ENCODE measurements at regions not wholly inside any gene's neighbourhood (a gene's known extent, or its start where the extent isn't known, plus 50 kb on each side); places are given as distances from the start of the nearest gene placed in this dataset.

DNA sequence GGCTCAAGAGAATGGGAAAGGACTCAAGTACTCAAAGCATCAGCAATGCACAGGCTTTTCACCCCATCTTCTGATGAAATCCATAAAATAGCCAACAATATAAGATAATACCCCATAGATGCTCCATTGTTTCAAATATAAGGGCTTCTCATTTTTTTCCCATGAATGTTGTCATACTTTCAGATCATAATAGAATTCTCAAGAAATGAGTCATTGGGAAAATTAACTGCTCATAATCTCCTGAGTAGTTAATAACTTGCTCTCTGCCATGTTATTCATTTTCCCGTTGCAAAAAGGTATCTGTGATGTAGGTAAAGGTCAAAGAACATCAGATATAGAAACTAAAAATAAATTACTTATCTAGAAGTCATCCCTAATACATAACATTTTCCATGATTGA lies 121.9 kb downstream of the NSUN3 start:
- no peak for FAIRE-seq
- no peak overlapping the region for H3K4me2 ChIP-seq (ENCODE audit: insufficient read depth in 1 of 2, low read depth in 2 of 2, low read length in 2 of 2)
- TF ChIP-seq, protein P1, sequence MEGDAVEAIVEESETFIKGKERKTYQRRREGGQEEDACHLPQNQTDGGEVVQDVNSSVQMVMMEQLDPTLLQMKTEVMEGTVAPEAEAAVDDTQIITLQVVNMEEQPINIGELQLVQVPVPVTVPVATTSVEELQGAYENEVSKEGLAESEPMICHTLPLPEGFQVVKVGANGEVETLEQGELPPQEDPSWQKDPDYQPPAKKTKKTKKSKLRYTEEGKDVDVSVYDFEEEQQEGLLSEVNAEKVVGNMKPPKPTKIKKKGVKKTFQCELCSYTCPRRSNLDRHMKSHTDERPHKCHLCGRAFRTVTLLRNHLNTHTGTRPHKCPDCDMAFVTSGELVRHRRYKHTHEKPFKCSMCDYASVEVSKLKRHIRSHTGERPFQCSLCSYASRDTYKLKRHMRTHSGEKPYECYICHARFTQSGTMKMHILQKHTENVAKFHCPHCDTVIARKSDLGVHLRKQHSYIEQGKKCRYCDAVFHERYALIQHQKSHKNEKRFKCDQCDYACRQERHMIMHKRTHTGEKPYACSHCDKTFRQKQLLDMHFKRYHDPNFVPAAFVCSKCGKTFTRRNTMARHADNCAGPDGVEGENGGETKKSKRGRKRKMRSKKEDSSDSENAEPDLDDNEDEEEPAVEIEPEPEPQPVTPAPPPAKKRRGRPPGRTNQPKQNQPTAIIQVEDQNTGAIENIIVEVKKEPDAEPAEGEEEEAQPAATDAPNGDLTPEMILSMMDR (IDR thresholded peaks at IDR 0.05; ENCODE audit: control extremely low read depth in 1 of 3, insufficient read depth in 1 of 3, low read depth in 1 of 3, low read length in 3 of 3), result no peak
- TF ChIP-seq KDM1A (IDR thresholded peaks at IDR 0.05; ENCODE audit: borderline replicate concordance, low read length) (no peak), BCL11A (IDR thresholded peaks at IDR 0.05; ENCODE audit: low read depth in 2 of 2, low read length in 2 of 2) (no peak), EZH2 (IDR thresholded peaks at IDR 0.05; ENCODE audit: low read depth, low read length, severe bottlenecking) (no peak), SIRT6 (IDR thresholded peaks at IDR 0.05; ENCODE audit: low read length) (no peak), CEBPB (IDR thresholded peaks at IDR 0.05; ENCODE audit: low read depth, low read length) (no peak), NRF1 (IDR thresholded peaks at IDR 0.05; ENCODE audit: low read depth, low read length) (no peak), GTF2F1 (IDR thresholded peaks at IDR 0.05; ENCODE audit: borderline replicate concordance, low read depth, low read length) (no peak), CBX8 (IDR thresholded peaks at IDR 0.05; ENCODE audit: borderline replicate concordance, low read depth, low read length) (no peak), HDAC6 (IDR thresholded peaks at IDR 0.05; ENCODE audit: low read depth, low read length) (no peak), POLR2AphosphoS5 (IDR thresholded peaks at IDR 0.05; ENCODE audit: low read depth, low read length) (no peak), POLR2A (IDR thresholded peaks at IDR 0.05; ENCODE audit: control extremely low read depth in 1 of 2, low read depth in 2 of 2, low read length in 2 of 2) (no peak)
- TF ChIP-seq, protein P2, sequence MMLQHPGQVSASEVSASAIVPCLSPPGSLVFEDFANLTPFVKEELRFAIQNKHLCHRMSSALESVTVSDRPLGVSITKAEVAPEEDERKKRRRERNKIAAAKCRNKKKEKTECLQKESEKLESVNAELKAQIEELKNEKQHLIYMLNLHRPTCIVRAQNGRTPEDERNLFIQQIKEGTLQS (IDR thresholded peaks at IDR 0.05; ENCODE audit: insufficient read depth, low read depth, low read length), result no peak

More for the DNA sequence above, 121.9 kb downstream of the NSUN3 start:
- POLR2A ChIA-PET (ENCODE audit: partially characterized antibody), result no interaction called here
- Histone ChIP-seq H3K9me3 (ENCODE audit: insufficient read depth in 2 of 2, low read depth in 1 of 2, low read length in 1 of 2) (no peaks in the 10 kb centered on the region), H3K18ac (ENCODE audit: extremely low read depth, low read length) (no peak overlapping the region), H4K8ac (ENCODE audit: extremely low read depth, insufficient read depth, low read length) (no peak overlapping the region), H2BK120ac (replicated peaks; ENCODE audit: low read depth, low read length) (no peak overlapping the region), H3K79me1 (ENCODE audit: low read depth, low read length) (no peaks in the 10 kb centered on the region), H4K91ac (replicated peaks; ENCODE audit: insufficient read length, low read length) (no peak overlapping the region), H3K4me3 (ENCODE audit: extremely low read depth in 1 of 4, insufficient read depth in 2 of 4, low read depth in 3 of 4, low read length in 4 of 4) (no peak overlapping the region), H3K14ac (ENCODE audit: insufficient read length) (no peak overlapping the region), H3K4me1 (replicated peaks in 1 of 4; ENCODE audit: control insufficient read depth in 3 of 4, insufficient read depth in 4 of 4, low read length in 3 of 4) (no peaks in the 10 kb centered on the region), H3K79me2 (ENCODE audit: control insufficient read depth in 1 of 2, insufficient read depth in 2 of 2, low read length in 2 of 2) (no peaks in the 10 kb centered on the region), H3K23me2 (ENCODE audit: low read depth, low read length) (no peaks in the 10 kb centered on the region), H3K9ac (replicated peaks in 1 of 4; ENCODE audit: extremely low read depth in 1 of 4, low read depth in 3 of 4, low read length in 3 of 4) (no peak overlapping the region), H3K36me3 (ENCODE audit: control insufficient read depth in 2 of 4, insufficient read depth in 4 of 4, low read length in 3 of 4) (no peaks in the 10 kb centered on the region), H2BK12ac (ENCODE audit: low read depth, low read length) (no peak overlapping the region), H2BK20ac (ENCODE audit: low read length) (no peak overlapping the region), H3K56ac (replicated peaks; ENCODE audit: insufficient read length, low read depth, low read length) (no peak overlapping the region), H3K27me3 (replicated peaks in 1 of 4; ENCODE audit: control insufficient read depth in 3 of 4, extremely low read depth in 1 of 4, insufficient read depth in 3 of 4, low read length in 3 of 4) (no peaks in the 10 kb centered on the region), H2AFZ (ENCODE audit: low read length) (no peak overlapping the region), H2BK15ac (ENCODE audit: low read length) (no peak overlapping the region), H2BK5ac (ENCODE audit: low read depth, low read length) (no peak overlapping the region), H3K23ac (ENCODE audit: insufficient read length) (no peak overlapping the region), H2AK5ac (ENCODE audit: low read depth, low read length) (no peak overlapping the region), H3K4ac (replicated peaks; ENCODE audit: insufficient read length, low read depth, low read length) (no peak overlapping the region), H4K5ac (ENCODE audit: insufficient read length, low read depth, low read length) (no peak overlapping the region), H3K27ac (ENCODE audit: low read depth, low read length) (no peak overlapping the region), H4K20me1 (replicated peaks in 1 of 2; ENCODE audit: control insufficient read depth in 1 of 2, insufficient read depth in 2 of 2, low read length in 2 of 2) (no peaks in the 10 kb centered on the region)
- no peak for DNase-seq (ENCODE audit: low read depth in 1 of 2, low spot score in 2 of 2)
- CTCF ChIA-PET (ENCODE audit: partially characterized antibody), result no interaction called here
- 38% methylated on average over 1 of the region's 1 CpG; no CpG with 5 or more reads in 1 of the 2 experiments for WGBS, 2 experiments (ENCODE audit: extremely low coverage in 1 of 2, insufficient coverage in 1 of 2, insufficient read length in 1 of 2, insufficient replicate concordance in 2 of 2, low coverage in 1 of 2, low lambda C conversion rate in 2 of 2, missing lambda C conversion rate in 1 of 2)

All from H1 (cell line).